SU-DHL-6 (cell line): ENCODE measurements at regions not wholly inside any gene's neighbourhood (a gene's known extent, or its start where the extent isn't known, plus 50 kb on each side); places are given as distances from the start of the nearest gene placed in this dataset.

Experiments
- H2AFZ ChIP-seq: fragments of 200-600 bp; sonication (generic); 2 replicates; pipeline ENCODE4 v1.6.1; 2014; ENCODE audit warnings: low read depth, mild to moderate bottlenecking, moderate library complexity, mixed read lengths, antibody characterized with exemption, low read length; ENCODE audit not compliant: severe bottlenecking
- H3F3A ChIP-seq: fragments of 200-600 bp; shearing (Covaris generic); 2 replicates; pipeline ENCODE4 v1.6.0; 2016; ENCODE audit warnings: antibody characterized with exemption, mild to moderate bottlenecking; ENCODE audit not compliant: insufficient read depth
- H3K27ac ChIP-seq: fragments of 200-600 bp; sonication (generic); 2 replicates; pipeline ENCODE4 v1.5.1; 2016; ENCODE audit warnings: low read depth, mild to moderate bottlenecking, low read length, moderate library complexity, mixed read lengths
- H3K27me3 ChIP-seq: fragments of 200-600 bp; sonication (generic), shearing (Covaris generic); 2 replicates; pipeline ENCODE4 v1.6.0; 2014; ENCODE audit warnings: mild to moderate bottlenecking, low read length
- H3K36me3 ChIP-seq: fragments of 200-600 bp; sonication (generic); 2 replicates; pipeline ENCODE4 v1.6.1; 2014; ENCODE audit warnings: mild to moderate bottlenecking, low read length, mixed read lengths
- H3K4me2 ChIP-seq: fragments of 300-600, 200-600 bp; shearing (Covaris generic), sonication (generic); 2 replicates; pipeline ENCODE4 v1.6.0; 2014; ENCODE audit warnings: low read length, low read depth, mild to moderate bottlenecking; ENCODE audit not compliant: poor library complexity, severe bottlenecking
- H3K4me3 ChIP-seq: fragments of 200-600 bp; sonication (generic); 2 replicates; pipeline ENCODE4 v1.5.1; 2014; ENCODE audit warnings: antibody characterized with exemption, low read length, mild to moderate bottlenecking, mixed read lengths; ENCODE audit not compliant: insufficient read depth, poor library complexity, severe bottlenecking
- H3K79me2 ChIP-seq: fragments of 200-600 bp; sonication (generic); 2 replicates; pipeline ENCODE4 v1.6.1; 2014; ENCODE audit warnings: mild to moderate bottlenecking, low read length, moderate library complexity; ENCODE audit not compliant: insufficient read depth
- H3K9ac ChIP-seq: fragments of 200-600 bp; sonication (generic); 2 replicates; pipeline ENCODE4 v1.7.0; 2014; ENCODE audit warnings: mild to moderate bottlenecking, low read length
- H3K9me2 ChIP-seq: fragments of 200-600 bp; sonication (generic); replicated peaks from 2 replicates; pipeline ENCODE4 v1.6.1; 2014; ENCODE audit warnings: low read length; ENCODE audit not compliant: insufficient read depth
- H3K9me3 ChIP-seq: fragments of 200-600 bp; sonication (generic); 2 replicates; pipeline ENCODE4 v1.6.1; 2014; ENCODE audit warnings: low read length, mixed read lengths; ENCODE audit not compliant: insufficient read depth
- H4K20me1 ChIP-seq: fragments of 200-600 bp; sonication (generic); 2 replicates; pipeline ENCODE4 v1.6.1; 2014; ENCODE audit warnings: low read depth, mild to moderate bottlenecking, antibody characterized with exemption, low read length, moderate library complexity, mixed read lengths
- CTCF ChIP-seq: fragments of 200-600 bp; sonication (generic); IDR thresholded peaks from one replicate; pipeline ENCODE4 v1.5.1; 2017; ENCODE audit warnings: antibody characterized with exemption, mild to moderate bottlenecking, low read length, moderate library complexity; ENCODE audit not compliant: insufficient read depth, poor library complexity, severe bottlenecking
- EZH2phosphoT487 ChIP-seq: fragments of 200-600 bp; sonication (generic), shearing (Covaris generic); conservative IDR thresholded peaks from 2 replicates; pipeline ENCODE4 v1.6.1; 2018; ENCODE audit warnings: mild to moderate bottlenecking, antibody characterized with exemption, low read length, moderate library complexity, mixed read lengths

- no peak overlapping the region for H3K4me2 ChIP-seq
- no peak overlapping the region for H3K27ac ChIP-seq
- H3K9me3 ChIP-seq: no peaks in the 10 kb centered on the region
- H3F3A ChIP-seq: no peaks in the 10 kb centered on the region
- H3K36me3 ChIP-seq: no peaks in the 10 kb centered on the region
- no peaks in the 10 kb centered on the region for H3K79me2 ChIP-seq
- H3K9me2 ChIP-seq: no peaks in the 10 kb centered on the region
- H2AFZ ChIP-seq: no peak overlapping the region
- H3K4me3 ChIP-seq: no peak overlapping the region
- H3K9ac ChIP-seq: no peak overlapping the region
- H4K20me1 ChIP-seq: no peaks in the 10 kb centered on the region
- TF ChIP-seq EZH2phosphoT487 (no peak), CTCF (no peak)
- H3K27me3 ChIP-seq: no peaks in the 10 kb centered on the region
These were observed 62.2 kb upstream of the OR4E1 start for GRCh38 chr14:21735639-21736307.

GRCh38 chr14:21735200-21735599, 61.6 kb upstream of the OR4E1 start:
- Histone ChIP-seq H3K79me2 (no peaks in the 10 kb centered on the region), H3K27ac (no peak overlapping the region)
- TF ChIP-seq CTCF: no peak
- no peak for TF ChIP-seq EZH2phosphoT487

GRCh38 chr14:21734457-21735074, 60.9 kb upstream of the OR4E1 start:
- Histone ChIP-seq H3K9me3 (no peaks in the 10 kb centered on the region), H2AFZ (peak overlapping the region; percentile 52), H3K27ac (no peak overlapping the region), H3K9me2 (no peaks in the 10 kb centered on the region), H4K20me1 (no peaks in the 10 kb centered on the region), H3K9ac (no peak overlapping the region), H3K4me2 (peak overlapping the region; percentile 34), H3F3A (no peaks in the 10 kb centered on the region), H3K36me3 (no peaks in the 10 kb centered on the region), H3K27me3 (no peaks in the 10 kb centered on the region), H3K4me3 (no peak overlapping the region), H3K79me2 (no peaks in the 10 kb centered on the region)
- no peak for TF ChIP-seq EZH2phosphoT487
- peak; percentile 70 for TF ChIP-seq CTCF

More at GRCh38 chr14:21735200-21735599, 61.6 kb upstream of the OR4E1 start:
- H3K4me2 ChIP-seq: no peak overlapping the region
- H3K27me3 ChIP-seq: no peaks in the 10 kb centered on the region
- H3K36me3 ChIP-seq: no peaks in the 10 kb centered on the region
- no peaks in the 10 kb centered on the region for H3F3A ChIP-seq
- no peaks in the 10 kb centered on the region for H4K20me1 ChIP-seq
- no peak overlapping the region for H3K9ac ChIP-seq
- H2AFZ ChIP-seq: no peak overlapping the region
- no peaks in the 10 kb centered on the region for H3K9me3 ChIP-seq
- H3K9me2 ChIP-seq: no peaks in the 10 kb centered on the region
- H3K4me3 ChIP-seq: no peak overlapping the region
